SK-N-SH (cell line): ENCODE measurements at regions not wholly inside any gene's neighbourhood (a gene's known extent, or its start where the extent isn't known, plus 50 kb on each side); places are given as distances from the start of the nearest gene placed in this dataset.

ENCODE experiments used
- EP300 ChIP-seq, 2 experiments: IDR thresholded peaks; 2 replicates each; pipeline versions ENCODE4 v1.4.0 to v1.6.1; 2012; ENCODE audit warnings: borderline replicate concordance in 1 of 2, low read depth in 1 of 2, low read length in 1 of 2
- FOXM1 ChIP-seq: IDR thresholded peaks from 2 replicates; pipeline ENCODE4 v1.4.0; 2012; ENCODE audit warnings: low read depth, mild to moderate bottlenecking
- GATA2 ChIP-seq: sonication (generic); formaldehyde crosslinking; IDR thresholded peaks from 2 replicates; pipeline ENCODE4 v1.5.0; 2020; ENCODE audit warnings: mild to moderate bottlenecking, missing genetic modification reagents
- POLR2AphosphoS5 ChIP-seq: IDR thresholded peaks from 2 replicates; pipeline ENCODE4 v1.6.1; 2012; ENCODE audit warnings: low read depth, low read length
- RFX5 ChIP-seq: IDR thresholded peaks from 2 replicates; pipeline ENCODE4 v1.6.1; 2012; ENCODE audit warnings: mild to moderate bottlenecking, improper control_type of control experiment, low read length
- SMC3 ChIP-seq: IDR thresholded peaks from 2 replicates; pipeline ENCODE4 v1.6.1; 2012; ENCODE audit warnings: low read depth, low read length, improper control_type of control experiment
- TF ChIP-seq, protein P1 (sequence below): fragments of 200-600 bp; sonication (generic); IDR thresholded peaks from 2 replicates; pipeline ENCODE4 v1.6.1; 2017; ENCODE audit warnings: antibody characterized with exemption, mild to moderate bottlenecking, moderate library complexity
- TF ChIP-seq, protein P2 (sequence below): IDR thresholded peaks from 2 replicates; pipeline ENCODE4 v1.6.1; 2012; ENCODE audit warnings: mild to moderate bottlenecking, low read depth, low read length, moderate library complexity
- TF ChIP-seq, protein P3 (sequence below): IDR thresholded peaks from 2 replicates; pipeline ENCODE4 v1.4.0; 2012; ENCODE audit warnings: low read depth, borderline replicate concordance
- TF ChIP-seq, protein P4 (sequence below): IDR thresholded peaks from 2 replicates; pipeline ENCODE4 v1.4.0; 2012; ENCODE audit warnings: low read depth
- TF ChIP-seq, protein P5 (sequence below): IDR thresholded peaks from 2 replicates; pipeline ENCODE4; 2012

DNA sequence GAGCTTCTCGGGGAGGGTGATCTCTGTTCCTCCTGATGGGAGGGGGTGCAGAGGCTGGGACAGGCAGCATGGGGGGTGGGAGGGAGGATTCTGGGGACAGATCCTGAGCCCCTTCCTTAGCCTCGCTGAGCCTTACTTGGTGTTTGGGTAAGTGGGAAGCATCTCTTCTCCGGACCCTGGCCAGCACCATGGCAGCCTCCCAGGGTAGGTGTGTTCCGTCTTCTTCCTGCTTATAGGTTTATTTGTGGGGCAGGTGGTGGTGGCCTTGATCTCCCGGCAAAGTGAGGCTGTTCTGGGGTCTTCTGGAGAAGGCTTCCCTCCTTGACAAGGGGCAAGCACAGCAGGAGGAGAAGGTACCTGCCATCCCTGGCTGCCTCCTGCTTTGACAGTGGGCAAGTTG, 226.9 kb downstream of the GLRX3 start:
- TF ChIP-seq, protein P1, sequence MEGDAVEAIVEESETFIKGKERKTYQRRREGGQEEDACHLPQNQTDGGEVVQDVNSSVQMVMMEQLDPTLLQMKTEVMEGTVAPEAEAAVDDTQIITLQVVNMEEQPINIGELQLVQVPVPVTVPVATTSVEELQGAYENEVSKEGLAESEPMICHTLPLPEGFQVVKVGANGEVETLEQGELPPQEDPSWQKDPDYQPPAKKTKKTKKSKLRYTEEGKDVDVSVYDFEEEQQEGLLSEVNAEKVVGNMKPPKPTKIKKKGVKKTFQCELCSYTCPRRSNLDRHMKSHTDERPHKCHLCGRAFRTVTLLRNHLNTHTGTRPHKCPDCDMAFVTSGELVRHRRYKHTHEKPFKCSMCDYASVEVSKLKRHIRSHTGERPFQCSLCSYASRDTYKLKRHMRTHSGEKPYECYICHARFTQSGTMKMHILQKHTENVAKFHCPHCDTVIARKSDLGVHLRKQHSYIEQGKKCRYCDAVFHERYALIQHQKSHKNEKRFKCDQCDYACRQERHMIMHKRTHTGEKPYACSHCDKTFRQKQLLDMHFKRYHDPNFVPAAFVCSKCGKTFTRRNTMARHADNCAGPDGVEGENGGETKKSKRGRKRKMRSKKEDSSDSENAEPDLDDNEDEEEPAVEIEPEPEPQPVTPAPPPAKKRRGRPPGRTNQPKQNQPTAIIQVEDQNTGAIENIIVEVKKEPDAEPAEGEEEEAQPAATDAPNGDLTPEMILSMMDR = no peak
- no peak for TF ChIP-seq POLR2AphosphoS5
- TF ChIP-seq, protein P2, sequence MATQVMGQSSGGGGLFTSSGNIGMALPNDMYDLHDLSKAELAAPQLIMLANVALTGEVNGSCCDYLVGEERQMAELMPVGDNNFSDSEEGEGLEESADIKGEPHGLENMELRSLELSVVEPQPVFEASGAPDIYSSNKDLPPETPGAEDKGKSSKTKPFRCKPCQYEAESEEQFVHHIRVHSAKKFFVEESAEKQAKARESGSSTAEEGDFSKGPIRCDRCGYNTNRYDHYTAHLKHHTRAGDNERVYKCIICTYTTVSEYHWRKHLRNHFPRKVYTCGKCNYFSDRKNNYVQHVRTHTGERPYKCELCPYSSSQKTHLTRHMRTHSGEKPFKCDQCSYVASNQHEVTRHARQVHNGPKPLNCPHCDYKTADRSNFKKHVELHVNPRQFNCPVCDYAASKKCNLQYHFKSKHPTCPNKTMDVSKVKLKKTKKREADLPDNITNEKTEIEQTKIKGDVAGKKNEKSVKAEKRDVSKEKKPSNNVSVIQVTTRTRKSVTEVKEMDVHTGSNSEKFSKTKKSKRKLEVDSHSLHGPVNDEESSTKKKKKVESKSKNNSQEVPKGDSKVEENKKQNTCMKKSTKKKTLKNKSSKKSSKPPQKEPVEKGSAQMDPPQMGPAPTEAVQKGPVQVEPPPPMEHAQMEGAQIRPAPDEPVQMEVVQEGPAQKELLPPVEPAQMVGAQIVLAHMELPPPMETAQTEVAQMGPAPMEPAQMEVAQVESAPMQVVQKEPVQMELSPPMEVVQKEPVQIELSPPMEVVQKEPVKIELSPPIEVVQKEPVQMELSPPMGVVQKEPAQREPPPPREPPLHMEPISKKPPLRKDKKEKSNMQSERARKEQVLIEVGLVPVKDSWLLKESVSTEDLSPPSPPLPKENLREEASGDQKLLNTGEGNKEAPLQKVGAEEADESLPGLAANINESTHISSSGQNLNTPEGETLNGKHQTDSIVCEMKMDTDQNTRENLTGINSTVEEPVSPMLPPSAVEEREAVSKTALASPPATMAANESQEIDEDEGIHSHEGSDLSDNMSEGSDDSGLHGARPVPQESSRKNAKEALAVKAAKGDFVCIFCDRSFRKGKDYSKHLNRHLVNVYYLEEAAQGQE = no peak
- TF ChIP-seq, protein P3, sequence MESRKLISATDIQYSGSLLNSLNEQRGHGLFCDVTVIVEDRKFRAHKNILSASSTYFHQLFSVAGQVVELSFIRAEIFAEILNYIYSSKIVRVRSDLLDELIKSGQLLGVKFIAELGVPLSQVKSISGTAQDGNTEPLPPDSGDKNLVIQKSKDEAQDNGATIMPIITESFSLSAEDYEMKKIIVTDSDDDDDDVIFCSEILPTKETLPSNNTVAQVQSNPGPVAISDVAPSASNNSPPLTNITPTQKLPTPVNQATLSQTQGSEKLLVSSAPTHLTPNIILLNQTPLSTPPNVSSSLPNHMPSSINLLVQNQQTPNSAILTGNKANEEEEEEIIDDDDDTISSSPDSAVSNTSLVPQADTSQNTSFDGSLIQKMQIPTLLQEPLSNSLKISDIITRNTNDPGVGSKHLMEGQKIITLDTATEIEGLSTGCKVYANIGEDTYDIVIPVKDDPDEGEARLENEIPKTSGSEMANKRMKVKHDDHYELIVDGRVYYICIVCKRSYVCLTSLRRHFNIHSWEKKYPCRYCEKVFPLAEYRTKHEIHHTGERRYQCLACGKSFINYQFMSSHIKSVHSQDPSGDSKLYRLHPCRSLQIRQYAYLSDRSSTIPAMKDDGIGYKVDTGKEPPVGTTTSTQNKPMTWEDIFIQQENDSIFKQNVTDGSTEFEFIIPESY = no peak
- no peak for TF ChIP-seq FOXM1
- TF ChIP-seq, protein P4, sequence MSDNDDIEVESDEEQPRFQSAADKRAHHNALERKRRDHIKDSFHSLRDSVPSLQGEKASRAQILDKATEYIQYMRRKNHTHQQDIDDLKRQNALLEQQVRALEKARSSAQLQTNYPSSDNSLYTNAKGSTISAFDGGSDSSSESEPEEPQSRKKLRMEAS = no peak
- TF ChIP-seq, protein P5, sequence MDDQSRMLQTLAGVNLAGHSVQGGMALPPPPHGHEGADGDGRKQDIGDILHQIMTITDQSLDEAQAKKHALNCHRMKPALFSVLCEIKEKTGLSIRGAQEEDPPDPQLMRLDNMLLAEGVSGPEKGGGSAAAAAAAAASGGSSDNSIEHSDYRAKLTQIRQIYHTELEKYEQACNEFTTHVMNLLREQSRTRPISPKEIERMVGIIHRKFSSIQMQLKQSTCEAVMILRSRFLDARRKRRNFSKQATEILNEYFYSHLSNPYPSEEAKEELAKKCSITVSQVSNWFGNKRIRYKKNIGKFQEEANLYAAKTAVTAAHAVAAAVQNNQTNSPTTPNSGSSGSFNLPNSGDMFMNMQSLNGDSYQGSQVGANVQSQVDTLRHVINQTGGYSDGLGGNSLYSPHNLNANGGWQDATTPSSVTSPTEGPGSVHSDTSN = no peak
- TF ChIP-seq RFX5 = no peak
- TF ChIP-seq EP300 (IDR thresholded peaks at IDR 0.05; ENCODE audit: borderline replicate concordance in 1 of 2, low read depth in 1 of 2, low read length in 1 of 2) = no peak
- no peak for TF ChIP-seq GATA2 (CRISPR knock-in tag)
- TF ChIP-seq SMC3 = no peak
